Activated CD4-positive, alpha-beta T cell treated with anti-CD3 and anti-CD28 coated beads for 1 hour (primary cell): ENCODE measurements at regions not wholly inside any gene's neighbourhood (a gene's known extent, or its start where the extent isn't known, plus 50 kb on each side); places are given as distances from the start of the nearest gene placed in this dataset.

Experiments
- DNase-seq: peaks from one replicate; pipeline ENCODE4 v3.0.0-alpha.2; 2020

GRCh38 chr18:78722929-78723710, 256.5 kb upstream of the SALL3 start:
- DNase-seq = no peak

GRCh38 chr18:78724214-78724914, 255.3 kb upstream of the SALL3 start:
- no peak for DNase-seq

GRCh38 chr18:78725426-78725825, 254.2 kb upstream of the SALL3 start:
- DNase-seq = no peak

GRCh38 chr18:78726326-78727056, 253.1 kb upstream of the SALL3 start:
- no peak for DNase-seq

GRCh38 chr18:78727057-78727739, 252.4 kb upstream of the SALL3 start:
- DNase-seq = no peak

- no peak for DNase-seq
Measured at GRCh38 chr18:78727877-78728783, 251.5 kb upstream of the SALL3 start.

- no peak for DNase-seq
Measured at GRCh38 chr18:78728784-78729467, 250.7 kb upstream of the SALL3 start.

- DNase-seq = no peak
Measured at GRCh38 chr18:78730546-78730945, 249.1 kb upstream of the SALL3 start.

- no peak for DNase-seq
Measured at GRCh38 chr18:78731016-78731397, 248.6 kb upstream of the SALL3 start.

GRCh38 chr18:78731398-78732032, 248.1 kb upstream of the SALL3 start:
- no peak for DNase-seq

- DNase-seq = no peak
Measured at GRCh38 chr18:78732273-78733210, 247.1 kb upstream of the SALL3 start.

- DNase-seq = no peak
Measured at GRCh38 chr18:78733762-78734613, 245.6 kb upstream of the SALL3 start.

GRCh38 chr18:78734614-78734945, 245.0 kb upstream of the SALL3 start:
- DNase-seq = no peak

GRCh38 chr18:78735131-78736014, 244.2 kb upstream of the SALL3 start:
- DNase-seq = no peak

- DNase-seq = no peak
Measured at GRCh38 chr18:78736015-78736690, 243.5 kb upstream of the SALL3 start.

- no peak for DNase-seq
Measured at GRCh38 chr18:78737006-78737915, 242.4 kb upstream of the SALL3 start.
